Heart left ventricle (tissue), 13 donors: ENCODE measurements at regions not wholly inside any gene's neighbourhood (a gene's known extent, or its start where the extent isn't known, plus 50 kb on each side); places are given as distances from the start of the nearest gene placed in this dataset.

ENCODE experiments used
- POLR2A ChIP-seq, 2 donors: fragments of 450-650 bp; IDR thresholded peaks; one replicate each; pipeline ENCODE4 v1.6.1; 2017; ENCODE audit warnings: antibody characterized with exemption in 2 of 2, mild to moderate bottlenecking in 2 of 2, moderate library complexity in 2 of 2
- TF ChIP-seq, protein P1 (sequence below), 12 donors: fragments of 200-600 bp; sonication (generic) in 4 of 12; IDR thresholded peaks; one replicate each; pipeline versions ENCODE4 v1.5.0 to v1.8.0; 2018 to 2022; ENCODE audit warnings: antibody characterized with exemption in 12 of 12, mild to moderate bottlenecking in 5 of 12
- donor health status: ischemic (EF 13 %, LVEDD 7.1; RV severe dilation, severe dysfunction).
- donor health status: DM: no; HTN: yes; CAD: no.
- donor health status: DM: no; HTN: no; CAD: no.
- donor health status: ischemic (EF 25% LVEDD 6.9; RV normal size, moderate dysfunction).
- donor health status: ischemic (EF 25% LVEDD 5.7; RV mildly dilated, moderate dysfunction).
- donor health status: ischemic (EF 35%, LVEDD 5.7; RV mildly dilated, moderate dysfunction).
- donor health status: nonischemic (EF 11% LVEDD 7.7; RV severe dilation, severe dysfunction).
- donor health status: DM: yes; HTN: yes; CAD: no.
- donor health status: PGD.
- donor health status: ischemic (EF 29% LVEDD 5.4; RV normal size, mild dysfunction).
- donor health status: nonischemic (EF 23%, LVEDD 6.1; RV moderate dilation, normal function).

DNA sequence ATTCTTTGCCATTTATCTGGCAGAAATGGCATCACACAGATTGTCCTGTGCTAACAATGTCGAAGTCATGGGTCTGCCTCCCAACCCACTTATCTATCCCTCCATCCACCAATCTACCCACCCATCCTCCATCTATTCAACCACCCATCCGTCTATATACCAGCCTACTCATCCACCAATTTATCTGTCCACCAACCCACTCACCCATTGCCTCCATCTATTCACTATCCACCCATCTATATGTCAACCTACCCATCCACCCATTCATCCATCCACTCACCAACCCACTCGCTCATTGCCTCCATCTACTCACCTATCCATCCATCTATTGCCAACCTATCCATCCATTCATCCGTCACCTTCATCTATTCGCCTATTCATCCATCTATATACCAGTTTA lies 521.2 kb downstream of the SHQ1 start:
- TF ChIP-seq POLR2A (IDR thresholded peaks at IDR 0.05): no peak
- TF ChIP-seq, protein P1, sequence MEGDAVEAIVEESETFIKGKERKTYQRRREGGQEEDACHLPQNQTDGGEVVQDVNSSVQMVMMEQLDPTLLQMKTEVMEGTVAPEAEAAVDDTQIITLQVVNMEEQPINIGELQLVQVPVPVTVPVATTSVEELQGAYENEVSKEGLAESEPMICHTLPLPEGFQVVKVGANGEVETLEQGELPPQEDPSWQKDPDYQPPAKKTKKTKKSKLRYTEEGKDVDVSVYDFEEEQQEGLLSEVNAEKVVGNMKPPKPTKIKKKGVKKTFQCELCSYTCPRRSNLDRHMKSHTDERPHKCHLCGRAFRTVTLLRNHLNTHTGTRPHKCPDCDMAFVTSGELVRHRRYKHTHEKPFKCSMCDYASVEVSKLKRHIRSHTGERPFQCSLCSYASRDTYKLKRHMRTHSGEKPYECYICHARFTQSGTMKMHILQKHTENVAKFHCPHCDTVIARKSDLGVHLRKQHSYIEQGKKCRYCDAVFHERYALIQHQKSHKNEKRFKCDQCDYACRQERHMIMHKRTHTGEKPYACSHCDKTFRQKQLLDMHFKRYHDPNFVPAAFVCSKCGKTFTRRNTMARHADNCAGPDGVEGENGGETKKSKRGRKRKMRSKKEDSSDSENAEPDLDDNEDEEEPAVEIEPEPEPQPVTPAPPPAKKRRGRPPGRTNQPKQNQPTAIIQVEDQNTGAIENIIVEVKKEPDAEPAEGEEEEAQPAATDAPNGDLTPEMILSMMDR (IDR thresholded peaks at IDR 0.05): no peak
